K562 (cell line): ENCODE measurements at regions not wholly inside any gene's neighbourhood (a gene's known extent, or its start where the extent isn't known, plus 50 kb on each side); places are given as distances from the start of the nearest gene placed in this dataset.

Source experiments
- ATAC-seq: fragments of 200-7000 bp; cut with Tn5 transposase; 3 replicates; pipeline ENCODE4 v1.9.1; 2020; ENCODE audit warnings: moderate library complexity
- BruUV-seq: library from RNA; stranded (reverse); fragments of 400-500 nt; replicated peaks from 2 replicates; lab custom pipeline; 2021; lab: Mats Ljungman, UMichigan
- CTCF ChIA-PET: fragments of 300-600 bp; formaldehyde crosslinking; extraction: SDS; loops from one replicate; lab custom pipeline; 2021; ENCODE audit warnings: low intra/inter-chr PET ratio; lab: Yijun Ruan, JAX
- POLR2A ChIA-PET: fragments of 300-600, 350-650 bp; sonication (Branson Sonifier 250); formaldehyde crosslinking; extraction: SDS; loops from one replicate; lab custom pipeline; 2021; ENCODE audit warnings: antibody characterized with exemption, inconsistent platforms; lab: Yijun Ruan, JAX
- DNase-seq, 4 experiments: peaks; one replicate each; pipeline versions ENCODE4 v3.0.0 to v3.0.0-alpha.2; 2011 to 2018; ENCODE audit warnings: low spot score in 3 of 4, mixed read lengths in 3 of 4; ENCODE audit errors: extremely low read depth in 1 of 4
- FAIRE-seq: peaks from 2 replicates; lab custom pipeline; 2011; peaks lifted over from hg19 to GRCh38; lab: Jason Lieb, UNC
- H2AFZ ChIP-seq: 2 replicates; pipeline ENCODE4 v1.6.0; 2011; ENCODE audit warnings: low read depth, low read length, control low read depth, inconsistent platforms
- H3K27ac ChIP-seq: fragments of 200-600 bp; 3 replicates; pipeline ENCODE4 v1.8.0; 2011; ENCODE audit warnings: low read depth, mild to moderate bottlenecking, control low read depth, inconsistent platforms, low read length, moderate library complexity, mixed read lengths; ENCODE audit errors: extremely low read depth
- H3K27me3 ChIP-seq, 2 experiments: fragments of 300-600 bp in 1 of 2; 2 replicates in 1 of 2; 3 replicates in 1 of 2; pipeline versions ENCODE4 v1.6.0 to v1.8.0; 2011; ENCODE audit warnings: inconsistent platforms in 2 of 2, low read length in 2 of 2, mild to moderate bottlenecking in 1 of 2, mixed read lengths in 1 of 2, moderate library complexity in 1 of 2; ENCODE audit not compliant: control insufficient read depth in 2 of 2, insufficient read depth in 2 of 2
- H3K36me3 ChIP-seq: fragments of 300-600 bp; 3 replicates; pipeline ENCODE4 v1.8.0; 2011; ENCODE audit warnings: mild to moderate bottlenecking, low read length, inconsistent platforms; ENCODE audit not compliant: control insufficient read depth, insufficient read depth
- H3K4me1 ChIP-seq, 2 experiments: fragments of 200-600 bp in 1 of 2; replicated peaks in 1 of 2; 2 replicates in 1 of 2; 3 replicates in 1 of 2; pipeline versions ENCODE4 v1.5.1 to v1.8.0; 2011; ENCODE audit warnings: inconsistent platforms in 2 of 2, low read length in 2 of 2, mild to moderate bottlenecking in 1 of 2, mixed read lengths in 1 of 2, moderate library complexity in 1 of 2; ENCODE audit not compliant: control insufficient read depth in 2 of 2, insufficient read depth in 2 of 2
- H3K4me2 ChIP-seq: 2 replicates; pipeline ENCODE4 v1.6.1; 2011; ENCODE audit warnings: low read length, control low read depth, inconsistent platforms, mixed read lengths; ENCODE audit not compliant: insufficient read depth
- H3K4me3 ChIP-seq: fragments of 200-600 bp; sonication (generic), shearing (Covaris generic); 2 replicates; pipeline ENCODE4 v1.5.1; 2016; ENCODE audit warnings: control low read depth, inconsistent platforms
- H3K79me2 ChIP-seq: fragments of 200-600 bp; 3 replicates; pipeline ENCODE4 v1.8.0; 2011; ENCODE audit warnings: low read length, inconsistent platforms; ENCODE audit not compliant: control insufficient read depth, insufficient read depth
- H3K9ac ChIP-seq, 2 experiments: 2 replicates each; pipeline versions ENCODE4 v1.6.0 to v1.6.1; 2011; ENCODE audit warnings: low read depth in 2 of 2, low read length in 2 of 2, control low read depth in 1 of 2, inconsistent platforms in 1 of 2, mild to moderate bottlenecking in 1 of 2, mixed read lengths in 1 of 2; ENCODE audit not compliant: insufficient read depth in 1 of 2
- H3K9me1 ChIP-seq: one replicate; pipeline ENCODE4 v1.6.0; 2011; ENCODE audit warnings: inconsistent platforms, mild to moderate bottlenecking, low read length, moderate library complexity; ENCODE audit not compliant: control insufficient read depth, insufficient read depth
- H3K9me3 ChIP-seq: replicated peaks from 2 replicates; pipeline ENCODE4 v1.5.1; 2011; ENCODE audit warnings: low read depth, low read length, inconsistent platforms; ENCODE audit not compliant: control insufficient read depth, insufficient read depth
- H4K20me1 ChIP-seq: replicated peaks from 2 replicates; pipeline ENCODE4 v1.6.1; 2011; ENCODE audit warnings: low read length, inconsistent platforms, mixed read lengths; ENCODE audit not compliant: control insufficient read depth, insufficient read depth
- CEBPB ChIP-seq: fragments of 450-650 bp; IDR thresholded peaks from 2 replicates; pipeline ENCODE4 v1.6.1; 2016; ENCODE audit warnings: missing genetic modification characterization, missing compliant biosample characterization
- CREB1 ChIP-seq, 2 experiments: sonication (generic) in 1 of 2; formaldehyde crosslinking in 1 of 2; IDR thresholded peaks; 2 replicates each; pipeline versions ENCODE4 v1.6.1 to v1.8.0; 2012 to 2022; ENCODE audit warnings: inconsistent platforms in 1 of 2, mild to moderate bottlenecking in 1 of 2, missing genetic modification reagents in 1 of 2, moderate library complexity in 1 of 2
- DMBX1 ChIP-seq: fragments of 250-450 bp; sonication (Bioruptor Pico); IDR thresholded peaks from 2 replicates; pipeline ENCODE4 v1.8.0; 2022; ENCODE audit warnings: inconsistent platforms, mild to moderate bottlenecking, moderate library complexity, borderline replicate concordance
- ZNF143 ChIP-seq: sonication (generic); formaldehyde crosslinking; IDR thresholded peaks from 2 replicates; pipeline ENCODE4 v1.9.0; 2022; ENCODE audit warnings: mild to moderate bottlenecking, missing genetic modification reagents
- ZNF583 ChIP-seq: fragments of 250-450 bp; sonication (Bioruptor Pico); IDR thresholded peaks from 2 replicates; pipeline ENCODE4 v1.4.0; 2020
- WGBS: fragments of 100-300 bp; shearing (Covaris generic); methylation state at CpG from one replicate; pipeline ENCODE4 v1.1.6; 2016; ENCODE audit warnings: low coverage, mixed read lengths; ENCODE audit not compliant: insufficient coverage; ENCODE audit errors: missing lambda C conversion rate; 5-methylcytosine and 5-hydroxymethylcytosine counted together
- in situ Hi-C: fragments of 300-500 bp; cut with MboI; formaldehyde crosslinking; loops from 4 replicates; pipeline ENCODE4 v1.15.0; 2018; ENCODE audit warnings: inconsistent platforms, mixed read lengths
- intact Hi-C: fragments of 100-400 bp; cut with micrococcal nuclease; formaldehyde crosslinking; loops from 2 replicates; pipeline ENCODE4 v1.14.2; 2022
- TF ChIP-seq, protein P1 (sequence below): fragments of 250-450 bp; sonication (Bioruptor Pico); IDR thresholded peaks from 2 replicates; pipeline ENCODE4 v1.5.0; 2021
- TF ChIP-seq, protein P2 (sequence below): sonication (generic); formaldehyde crosslinking; IDR thresholded peaks from 2 replicates; pipeline ENCODE4 v1.4.0; 2020; ENCODE audit warnings: mild to moderate bottlenecking, missing genetic modification reagents

DNA sequence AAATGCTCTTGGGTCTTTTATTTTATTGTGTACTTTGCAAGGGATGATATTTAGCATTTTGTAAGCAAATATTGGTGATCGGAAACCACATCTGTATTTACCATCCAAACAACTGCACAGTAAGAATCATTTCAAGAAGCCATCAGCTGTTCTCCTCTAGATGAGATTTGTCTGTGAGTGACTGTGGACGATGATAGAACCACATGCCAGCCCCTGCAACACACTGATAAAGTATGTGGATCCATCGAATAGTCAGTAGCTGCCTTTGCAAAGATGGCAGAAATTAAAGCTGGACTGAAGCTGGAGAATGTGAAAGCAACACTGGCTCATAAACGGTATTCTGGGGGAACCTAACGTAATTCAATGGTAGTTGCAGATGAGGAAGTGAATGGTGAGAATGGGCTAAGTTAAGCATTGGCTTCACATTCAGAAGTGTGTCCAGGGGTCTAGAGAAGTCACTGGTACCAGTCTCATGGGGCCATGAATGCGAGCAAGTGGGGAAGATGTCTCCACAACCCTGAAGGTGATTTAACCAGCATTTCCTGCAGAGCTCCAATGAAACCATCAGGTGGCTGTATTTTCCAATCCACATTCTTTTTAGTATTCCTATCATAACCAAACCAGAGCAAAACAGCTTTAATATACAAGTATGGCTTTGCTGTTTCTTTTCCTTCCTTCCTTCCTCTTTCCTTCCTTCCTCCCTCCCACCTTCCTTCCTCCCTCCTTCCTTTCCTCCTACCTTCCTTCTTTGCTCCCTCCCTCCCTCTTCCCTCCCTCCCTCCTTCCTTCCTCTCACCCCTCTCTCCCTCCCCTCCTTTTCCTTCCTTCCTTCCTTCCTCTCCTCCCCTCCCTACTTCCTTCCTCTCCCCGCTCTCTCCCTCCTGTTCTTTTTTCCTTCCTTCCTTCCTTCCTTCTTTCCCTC, 169.4 kb downstream of the ABCA8 start (continued):
- TF ChIP-seq, protein P1, sequence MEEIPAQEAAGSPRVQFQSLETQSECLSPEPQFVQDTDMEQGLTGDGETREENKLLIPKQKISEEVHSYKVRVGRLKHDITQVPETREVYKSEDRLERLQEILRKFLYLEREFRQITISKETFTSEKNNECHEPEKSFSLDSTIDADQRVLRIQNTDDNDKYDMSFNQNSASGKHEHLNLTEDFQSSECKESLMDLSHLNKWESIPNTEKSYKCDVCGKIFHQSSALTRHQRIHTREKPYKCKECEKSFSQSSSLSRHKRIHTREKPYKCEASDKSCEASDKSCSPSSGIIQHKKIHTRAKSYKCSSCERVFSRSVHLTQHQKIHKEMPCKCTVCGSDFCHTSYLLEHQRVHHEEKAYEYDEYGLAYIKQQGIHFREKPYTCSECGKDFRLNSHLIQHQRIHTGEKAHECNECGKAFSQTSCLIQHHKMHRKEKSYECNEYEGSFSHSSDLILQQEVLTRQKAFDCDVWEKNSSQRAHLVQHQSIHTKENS, result no peak
- no peak for TF ChIP-seq DMBX1 (CRISPR knock-in tag)

DNA sequence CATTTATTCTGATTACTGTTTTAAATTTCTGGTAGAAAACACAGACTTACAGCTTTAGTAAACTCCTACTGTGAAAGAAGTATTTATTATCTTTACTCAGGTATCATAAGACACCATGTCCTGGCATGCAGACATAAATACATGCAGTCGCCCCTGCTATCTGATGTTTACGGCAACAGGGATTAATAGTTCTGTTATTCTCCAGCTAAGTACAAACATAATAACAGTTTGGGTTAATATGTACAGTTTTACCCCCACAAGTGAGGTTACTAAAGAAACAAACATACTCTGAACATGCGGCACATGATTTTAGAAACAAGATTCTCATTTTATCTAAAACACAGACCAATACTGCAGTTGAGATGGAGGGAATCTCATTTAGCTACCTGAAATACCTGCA, 170.8 kb downstream of the ABCA8 start:
- ChIA-PET CTCF (no interaction called here), POLR2A (no interaction called here)
- Histone ChIP-seq H3K9me3 (no peaks in the 10 kb centered on the region), H3K27ac (no peak overlapping the region), H3K9me1 (no peaks in the 10 kb centered on the region), H3K36me3 (no peaks in the 10 kb centered on the region), H3K4me3 (no peak overlapping the region), H2AFZ (no peak overlapping the region), H3K4me2 (no peak overlapping the region), H3K9ac (no peak overlapping the region), H3K4me1 (no peaks in the 10 kb centered on the region)
- ATAC-seq, result no peak
- in situ Hi-C loops, result no loop called here
- 31% methylated on average over 3 of the region's 3 CpGs for WGBS
- DNase-seq, result no peak
- no TSS peak for BruUV-seq
- intact Hi-C loops, result no loop called here
- TF ChIP-seq CEBPB (tag), result no peak
- TF ChIP-seq CREB1 (IDR thresholded peaks at IDR 0.05), result no peak
- no peak for TF ChIP-seq CREB1 (CRISPR knock-in tag; IDR thresholded peaks at IDR 0.05)
- no peak for TF ChIP-seq DMBX1 (CRISPR knock-in tag)
- no peak for TF ChIP-seq ZNF143 (CRISPR knock-in tag)
- TF ChIP-seq, protein P2, sequence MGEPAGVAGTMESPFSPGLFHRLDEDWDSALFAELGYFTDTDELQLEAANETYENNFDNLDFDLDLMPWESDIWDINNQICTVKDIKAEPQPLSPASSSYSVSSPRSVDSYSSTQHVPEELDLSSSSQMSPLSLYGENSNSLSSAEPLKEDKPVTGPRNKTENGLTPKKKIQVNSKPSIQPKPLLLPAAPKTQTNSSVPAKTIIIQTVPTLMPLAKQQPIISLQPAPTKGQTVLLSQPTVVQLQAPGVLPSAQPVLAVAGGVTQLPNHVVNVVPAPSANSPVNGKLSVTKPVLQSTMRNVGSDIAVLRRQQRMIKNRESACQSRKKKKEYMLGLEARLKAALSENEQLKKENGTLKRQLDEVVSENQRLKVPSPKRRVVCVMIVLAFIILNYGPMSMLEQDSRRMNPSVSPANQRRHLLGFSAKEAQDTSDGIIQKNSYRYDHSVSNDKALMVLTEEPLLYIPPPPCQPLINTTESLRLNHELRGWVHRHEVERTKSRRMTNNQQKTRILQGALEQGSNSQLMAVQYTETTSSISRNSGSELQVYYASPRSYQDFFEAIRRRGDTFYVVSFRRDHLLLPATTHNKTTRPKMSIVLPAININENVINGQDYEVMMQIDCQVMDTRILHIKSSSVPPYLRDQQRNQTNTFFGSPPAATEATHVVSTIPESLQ, result no peak
- TF ChIP-seq ZNF583 (CRISPR knock-in tag), result no peak
- TF ChIP-seq, all 486 proteins: peak for 0
- Histone ChIP-seq H3K79me2 (no peaks in the 10 kb centered on the region), H3K27me3 (no peaks in the 10 kb centered on the region), H4K20me1 (no peaks in the 10 kb centered on the region)
- FAIRE-seq, result no peak
